ENCODE measurements at regions not wholly inside any gene's neighbourhood (a gene's known extent, or its start where the extent isn't known, plus 50 kb on each side); places are given as distances from the start of the nearest gene placed in this dataset.
A peak's percentile ranks its signal among the peaks of the same experiment; 100 is the strongest.
"Not testable (repeated sequence)": the region's sequence is repeated elsewhere in the genome, so short reads cannot be mapped to it uniquely, and the experiment has no call there.

GRCh38 chr5:87741881-87742280 is 329.2 kb upstream of the CCNH start:
- no peak for DNase-seq (ENCODE audit: low read depth)

GRCh38 chr5:87735923-87736322 is 323.2 kb upstream of the CCNH start:
- H3K36me3 ChIP-seq (ENCODE audit: control insufficient read depth, insufficient read depth, low read length, severe bottlenecking) = no peaks in the 10 kb centered on the region
- no peak for DNase-seq (ENCODE audit: low read depth)
- no peaks in the 10 kb centered on the region for H3K4me1 ChIP-seq (ENCODE audit: control insufficient read depth, insufficient read depth, low read length)
- no peaks in the 10 kb centered on the region for H3K9me3 ChIP-seq (ENCODE audit: control insufficient read depth, low read length)
- H3K27me3 ChIP-seq (replicated peaks; ENCODE audit: control insufficient read depth, insufficient read depth, low read length) = no peaks in the 10 kb centered on the region
- H3K9ac ChIP-seq (ENCODE audit: low read length) = no peak overlapping the region
- no peak overlapping the region for H3K4me3 ChIP-seq (ENCODE audit: low read length)

More at GRCh38 chr5:87741881-87742280, 329.2 kb upstream of the CCNH start:
- Histone ChIP-seq H3K9ac (ENCODE audit: low read length) (no peak overlapping the region), H3K9me3 (ENCODE audit: control insufficient read depth, low read length) (no peaks in the 10 kb centered on the region), H3K4me1 (ENCODE audit: control insufficient read depth, insufficient read depth, low read length) (no peaks in the 10 kb centered on the region), H3K4me3 (ENCODE audit: low read length) (no peak overlapping the region), H3K36me3 (ENCODE audit: control insufficient read depth, insufficient read depth, low read length, severe bottlenecking) (no peaks in the 10 kb centered on the region), H3K27me3 (replicated peaks; ENCODE audit: control insufficient read depth, insufficient read depth, low read length) (no peaks in the 10 kb centered on the region)

- no peak overlapping the region for H3K9ac ChIP-seq (ENCODE audit: low read length)
- H3K4me1 ChIP-seq (ENCODE audit: control insufficient read depth, insufficient read depth, low read length) = no peaks in the 10 kb centered on the region
- no peaks in the 10 kb centered on the region for H3K27me3 ChIP-seq (replicated peaks; ENCODE audit: control insufficient read depth, insufficient read depth, low read length)
- H3K4me3 ChIP-seq (ENCODE audit: low read length) = no peak overlapping the region
- no peak for DNase-seq (ENCODE audit: low read depth)
- no peaks in the 10 kb centered on the region for H3K36me3 ChIP-seq (ENCODE audit: control insufficient read depth, insufficient read depth, low read length, severe bottlenecking)
- H3K9me3 ChIP-seq (ENCODE audit: control insufficient read depth, low read length) = no peaks in the 10 kb centered on the region
Measured at GRCh38 chr5:87733897-87734296, 321.2 kb upstream of the CCNH start.

- Histone ChIP-seq H3K9ac (ENCODE audit: low read length) (no peak overlapping the region), H3K27me3 (replicated peaks; ENCODE audit: control insufficient read depth, insufficient read depth, low read length) (no peaks in the 10 kb centered on the region), H3K4me1 (ENCODE audit: control insufficient read depth, insufficient read depth, low read length) (no peaks in the 10 kb centered on the region), H3K36me3 (ENCODE audit: control insufficient read depth, insufficient read depth, low read length, severe bottlenecking) (no peaks in the 10 kb centered on the region), H3K9me3 (ENCODE audit: control insufficient read depth, low read length) (no peaks in the 10 kb centered on the region), H3K4me3 (ENCODE audit: low read length) (no peak overlapping the region)
- no peak for DNase-seq (ENCODE audit: low read depth)
Measured at GRCh38 chr5:87732875-87733768, 320.4 kb upstream of the CCNH start.

- no peaks in the 10 kb centered on the region for H3K27me3 ChIP-seq (replicated peaks; ENCODE audit: control insufficient read depth, insufficient read depth, low read length)
- no peak for DNase-seq (ENCODE audit: low read depth)
- H3K4me3 ChIP-seq (ENCODE audit: low read length) = no peak overlapping the region
- H3K9ac ChIP-seq (ENCODE audit: low read length) = no peak overlapping the region
- no peaks in the 10 kb centered on the region for H3K9me3 ChIP-seq (ENCODE audit: control insufficient read depth, low read length)
- no peaks in the 10 kb centered on the region for H3K4me1 ChIP-seq (ENCODE audit: control insufficient read depth, insufficient read depth, low read length)
- H3K36me3 ChIP-seq (ENCODE audit: control insufficient read depth, insufficient read depth, low read length, severe bottlenecking) = no peaks in the 10 kb centered on the region
Measured at GRCh38 chr5:87729781-87730180, 317.1 kb upstream of the CCNH start.

- Histone ChIP-seq H3K9ac (ENCODE audit: low read length) (no peak overlapping the region), H3K4me1 (ENCODE audit: control insufficient read depth, insufficient read depth, low read length) (no peaks in the 10 kb centered on the region), H3K36me3 (ENCODE audit: control insufficient read depth, insufficient read depth, low read length, severe bottlenecking) (no peaks in the 10 kb centered on the region), H3K9me3 (ENCODE audit: control insufficient read depth, low read length) (peaks cover 17% of the 10 kb centered on the region), H3K4me3 (ENCODE audit: low read length) (no peak overlapping the region), H3K27me3 (replicated peaks; ENCODE audit: control insufficient read depth, insufficient read depth, low read length) (no peaks in the 10 kb centered on the region)
- DNase-seq (ENCODE audit: low read depth) = no peak
Measured at GRCh38 chr5:87722286-87722685, 309.6 kb upstream of the CCNH start.

GRCh38 chr5:87718224-87718925 is 305.6 kb upstream of the CCNH start:
- H3K36me3 ChIP-seq (ENCODE audit: control insufficient read depth, insufficient read depth, low read length, severe bottlenecking); H3K4me3 ChIP-seq (ENCODE audit: low read length); H3K27me3 ChIP-seq (replicated peaks; ENCODE audit: control insufficient read depth, insufficient read depth, low read length); H3K9ac ChIP-seq (ENCODE audit: low read length); H3K4me1 ChIP-seq (ENCODE audit: control insufficient read depth, insufficient read depth, low read length); DNase-seq (ENCODE audit: low read depth): not testable (repeated sequence)
- peaks cover 17% of the 10 kb centered on the region for H3K9me3 ChIP-seq (ENCODE audit: control insufficient read depth, low read length)

GRCh38 chr5:87717761-87718160 is 305.0 kb upstream of the CCNH start:
- Histone ChIP-seq H3K36me3 (ENCODE audit: control insufficient read depth, insufficient read depth, low read length, severe bottlenecking) (no peaks in the 10 kb centered on the region), H3K4me3 (ENCODE audit: low read length) (no peak overlapping the region), H3K9me3 (ENCODE audit: control insufficient read depth, low read length) (peaks cover 17% of the 10 kb centered on the region), H3K4me1 (ENCODE audit: control insufficient read depth, insufficient read depth, low read length) (no peaks in the 10 kb centered on the region), H3K9ac (ENCODE audit: low read length) (no peak overlapping the region), H3K27me3 (replicated peaks; ENCODE audit: control insufficient read depth, insufficient read depth, low read length) (no peaks in the 10 kb centered on the region)
- DNase-seq (ENCODE audit: low read depth) = no peak

GRCh38 chr5:87705876-87706275 is 293.1 kb upstream of the CCNH start:
- Histone ChIP-seq H3K4me1 (ENCODE audit: control insufficient read depth, insufficient read depth, low read length) (no peaks in the 10 kb centered on the region), H3K36me3 (ENCODE audit: control insufficient read depth, insufficient read depth, low read length, severe bottlenecking) (no peaks in the 10 kb centered on the region), H3K9me3 (ENCODE audit: control insufficient read depth, low read length) (peaks cover 14% of the 10 kb centered on the region), H3K9ac (ENCODE audit: low read length) (no peak overlapping the region), H3K27me3 (replicated peaks; ENCODE audit: control insufficient read depth, insufficient read depth, low read length) (no peaks in the 10 kb centered on the region), H3K4me3 (ENCODE audit: low read length) (no peak overlapping the region)
- peak; percentile 11 for DNase-seq (ENCODE audit: low read depth)

GRCh38 chr5:87686975-87687374 is 274.2 kb upstream of the CCNH start:
- Histone ChIP-seq H3K36me3 (ENCODE audit: control insufficient read depth, insufficient read depth, low read length, severe bottlenecking) (no peaks in the 10 kb centered on the region), H3K4me3 (ENCODE audit: low read length) (no peak overlapping the region), H3K9me3 (ENCODE audit: control insufficient read depth, low read length) (peaks cover 11% of the 10 kb centered on the region), H3K4me1 (ENCODE audit: control insufficient read depth, insufficient read depth, low read length) (no peaks in the 10 kb centered on the region), H3K27me3 (replicated peaks; ENCODE audit: control insufficient read depth, insufficient read depth, low read length) (no peaks in the 10 kb centered on the region), H3K9ac (ENCODE audit: low read length) (no peak overlapping the region)
- DNase-seq (ENCODE audit: low read depth) = no peak

- Histone ChIP-seq H3K4me3 (ENCODE audit: low read length) (no peak overlapping the region), H3K9me3 (ENCODE audit: control insufficient read depth, low read length) (peaks cover 11% of the 10 kb centered on the region), H3K4me1 (ENCODE audit: control insufficient read depth, insufficient read depth, low read length) (no peaks in the 10 kb centered on the region), H3K36me3 (ENCODE audit: control insufficient read depth, insufficient read depth, low read length, severe bottlenecking) (no peaks in the 10 kb centered on the region), H3K9ac (ENCODE audit: low read length) (no peak overlapping the region), H3K27me3 (replicated peaks; ENCODE audit: control insufficient read depth, insufficient read depth, low read length) (no peaks in the 10 kb centered on the region)
- no peak for DNase-seq (ENCODE audit: low read depth)
Measured at GRCh38 chr5:87686018-87686417, 273.3 kb upstream of the CCNH start.
